BLaER1 treated with 17β-estradiol and CSF1 and Interleukin-3, amounts not matched to agents 10 nM and 100 nM (cell line): ENCODE measurements at regions not wholly inside any gene's neighbourhood (a gene's known extent, or its start where the extent isn't known, plus 50 kb on each side); places are given as distances from the start of the nearest gene placed in this dataset.
A peak's percentile ranks its signal among the peaks of the same experiment; 100 is the strongest.

Experiments
- H3K27ac ChIP-seq, 11 experiments: shearing (Covaris generic); formaldehyde crosslinking; 2 replicates each; pipeline ENCODE4 v1.8.1; 2022
- H3K27me3 ChIP-seq, 11 experiments: shearing (Covaris generic); formaldehyde crosslinking; 2 replicates each; pipeline ENCODE4 v1.8.1; 2022
- H3K36me3 ChIP-seq, 11 experiments: shearing (Covaris generic); formaldehyde crosslinking; 2 replicates each; pipeline ENCODE4 v1.8.1; 2022
- H3K4me1 ChIP-seq, 10 experiments: shearing (Covaris generic); formaldehyde crosslinking; 2 replicates each; pipeline ENCODE4 v1.8.1; 2022
- H3K4me2 ChIP-seq, 11 experiments: shearing (Covaris generic); formaldehyde crosslinking; 2 replicates each; pipeline ENCODE4 v1.8.1; 2022
- H3K4me3 ChIP-seq, 10 experiments: shearing (Covaris generic); formaldehyde crosslinking; 2 replicates each; pipeline ENCODE4 v1.8.1; 2022
- H3K9ac ChIP-seq, 11 experiments: shearing (Covaris generic); formaldehyde crosslinking; 2 replicates each; pipeline ENCODE4 v1.8.1; 2022
- H3K9me3 ChIP-seq, 11 experiments: shearing (Covaris generic); formaldehyde crosslinking; replicated peaks in 1 of 11; 2 replicates each; pipeline ENCODE4 v1.8.1; 2022
- H4K20me1 ChIP-seq, 11 experiments: shearing (Covaris generic); formaldehyde crosslinking; 2 replicates each; pipeline ENCODE4 v1.8.1; 2022
- Cebpa-rat ChIP-seq, 11 experiments: shearing (Covaris generic); IDR thresholded peaks; 2 replicates each; pipeline ENCODE4 v1.8.1; 2022

DNA sequence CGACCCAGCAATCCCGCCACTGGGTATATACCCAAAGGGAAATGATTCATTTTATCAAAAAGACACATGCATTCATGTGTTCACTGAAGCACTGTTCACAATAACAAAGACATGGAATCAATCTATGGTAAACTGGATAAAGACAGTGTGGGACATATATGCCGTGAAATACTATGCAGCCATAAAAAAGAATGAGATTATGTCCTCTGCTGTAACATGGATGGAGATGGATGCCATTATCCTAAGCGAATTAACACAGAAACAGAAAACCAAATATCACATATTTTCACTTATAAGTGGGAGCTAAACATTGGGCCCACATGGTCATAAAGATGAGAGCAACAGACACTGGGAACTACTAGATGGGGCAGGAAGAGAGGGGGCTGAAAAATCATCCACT, 345.0 kb downstream of the UQCRFS1 start:
- peaks cover 0 to 5% (median 0%) of the 10 kb centered on the region in 11 experiments; a peak in 3 of 22 replicates for H3K27me3 ChIP-seq
- H3K36me3 ChIP-seq = no peaks in the 10 kb centered on the region
- no peaks in the 10 kb centered on the region for H3K9me3 ChIP-seq
- no peak overlapping the region for H3K4me3 ChIP-seq
- H4K20me1 ChIP-seq = no peaks in the 10 kb centered on the region
- no peak for TF ChIP-seq Cebpa-rat (IDR thresholded peaks at IDR 0.05)
- H3K4me2 ChIP-seq = no peak overlapping the region
- H3K4me1 ChIP-seq = peaks cover 0 to 17% (median 8%) of the 10 kb centered on the region in 10 experiments; a peak in 13 of 20 replicates
- H3K27ac ChIP-seq = no peak overlapping the region
- no peak overlapping the region for H3K9ac ChIP-seq

- Histone ChIP-seq H3K36me3 (no peaks in the 10 kb centered on the region), H3K4me1 (peaks cover 8 to 31% (median 17%) of the 10 kb centered on the region in 10 experiments), H3K4me3 (no peak overlapping the region), H3K4me2 (peak overlapping the region in 1 of 11 experiments; percentile 12; a peak in 1 of 22 replicates), H4K20me1 (no peaks in the 10 kb centered on the region), H3K9ac (no peak overlapping the region), H3K27ac (no peak overlapping the region), H3K27me3 (peaks cover 0 to 23% (median 6%) of the 10 kb centered on the region in 11 experiments; a peak in 7 of 22 replicates), H3K9me3 (no peaks in the 10 kb centered on the region)
- TF ChIP-seq Cebpa-rat (IDR thresholded peaks at IDR 0.05) = no peak
Observed at GRCh38 chr19:28864577-28865042, 348.3 kb downstream of the UQCRFS1 start.

DNA sequence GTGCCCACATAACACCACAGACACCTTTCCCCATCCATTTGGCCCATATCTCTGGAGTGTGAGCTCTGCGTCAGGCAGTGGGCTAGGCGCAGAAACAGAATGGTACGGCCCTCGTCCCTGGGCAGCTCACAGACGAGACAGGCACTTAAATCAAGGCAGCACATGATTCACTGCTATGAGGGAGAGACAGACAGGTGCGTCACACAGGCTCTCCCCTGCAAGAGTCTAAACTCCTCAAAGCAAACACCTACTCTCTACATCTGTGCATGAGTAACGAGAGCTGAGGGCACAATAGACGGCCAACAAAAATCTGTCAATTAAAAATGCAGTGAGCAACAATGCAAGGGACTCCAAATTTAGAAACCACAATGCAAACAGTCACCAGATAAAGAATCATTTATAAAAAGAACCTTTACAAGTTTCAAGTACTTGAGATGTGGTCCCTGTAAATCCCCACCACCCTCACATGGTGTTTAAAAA, 348.9 kb downstream of the UQCRFS1 start:
- no peak overlapping the region for H3K9ac ChIP-seq
- no peaks in the 10 kb centered on the region for H3K9me3 ChIP-seq
- no peaks in the 10 kb centered on the region for H3K36me3 ChIP-seq
- H3K4me3 ChIP-seq = no peak overlapping the region
- H3K27me3 ChIP-seq = peaks cover 0 to 23% (median 6%) of the 10 kb centered on the region in 11 experiments; a peak in 7 of 22 replicates
- no peak for TF ChIP-seq Cebpa-rat (IDR thresholded peaks at IDR 0.05)
- no peaks in the 10 kb centered on the region for H4K20me1 ChIP-seq
- H3K4me1 ChIP-seq = peaks cover 11 to 31% (median 17%) of the 10 kb centered on the region in 10 experiments
- peak overlapping the region in 2 of 11 experiments; percentile 5 to 12; a peak in 1 of 22 replicates for H3K4me2 ChIP-seq
- no peak overlapping the region for H3K27ac ChIP-seq

DNA sequence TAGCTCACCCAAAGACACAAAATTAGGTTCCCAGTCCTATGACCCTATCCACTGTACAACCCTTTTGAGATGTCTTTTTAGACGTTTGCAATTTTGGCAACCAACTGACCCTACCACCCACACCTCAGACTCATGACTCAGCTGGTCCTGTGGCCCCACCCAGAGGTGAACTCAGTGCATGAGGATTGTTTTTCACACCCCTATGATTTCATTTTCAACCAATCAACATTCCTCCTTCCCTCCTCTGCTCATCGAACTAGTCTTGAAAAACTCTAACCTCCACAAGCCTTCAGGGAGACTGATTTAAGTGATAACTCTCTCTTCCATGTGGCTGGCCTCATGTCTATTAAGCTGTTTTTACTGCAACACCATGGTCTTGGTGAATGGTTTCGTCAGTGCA, 350.7 kb downstream of the UQCRFS1 start:
- Histone ChIP-seq H3K36me3 (no peaks in the 10 kb centered on the region), H3K4me1 (peaks cover 17 to 43% (median 25%) of the 10 kb centered on the region in 10 experiments), H3K4me2 (peak overlapping the region in 4 of 11 experiments; percentile 0 to 60 (median 22); a peak in 6 of 22 replicates), H3K27me3 (peaks cover 0 to 36% (median 21%) of the 10 kb centered on the region in 11 experiments; a peak in 17 of 22 replicates), H3K9me3 (no peaks in the 10 kb centered on the region), H3K9ac (no peak overlapping the region), H3K4me3 (no peak overlapping the region), H3K27ac (no peak overlapping the region), H4K20me1 (no peaks in the 10 kb centered on the region; a peak in 1 of 22 replicates)
- no peak for TF ChIP-seq Cebpa-rat (IDR thresholded peaks at IDR 0.05)

DNA sequence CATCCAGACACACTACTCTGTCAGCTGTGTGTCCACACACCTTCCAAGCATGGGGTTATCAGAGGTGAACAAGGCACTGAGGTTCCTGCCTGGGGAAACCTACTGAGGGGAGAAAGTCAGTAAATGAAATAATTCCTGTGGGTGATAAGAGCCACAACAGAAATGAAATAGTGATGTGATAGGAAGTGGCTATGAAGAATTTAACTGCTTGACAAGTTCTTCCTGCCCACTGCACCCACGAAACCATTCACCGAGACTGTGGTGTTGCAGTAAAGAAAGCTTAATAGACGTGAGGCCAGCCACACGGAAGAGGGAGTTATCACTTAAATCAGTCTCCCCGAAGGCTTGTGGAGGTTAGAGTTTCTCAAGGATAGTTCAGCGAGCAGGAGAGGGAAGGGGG, 353.1 kb downstream of the UQCRFS1 start:
- Histone ChIP-seq H3K9me3 (peaks cover 0 to under 1% (median 0%) of the 10 kb centered on the region in 11 experiments; a peak in 1 of 22 replicates), H3K9ac (no peak overlapping the region), H3K36me3 (no peaks in the 10 kb centered on the region), H4K20me1 (no peaks in the 10 kb centered on the region; a peak in 1 of 22 replicates), H3K27me3 (peaks cover 0 to 36% (median 21%) of the 10 kb centered on the region in 11 experiments; a peak in 17 of 22 replicates), H3K4me3 (no peak overlapping the region), H3K4me2 (peak overlapping the region; percentile 40 to 64 (median 53)), H3K4me1 (peaks cover 17 to 43% (median 25%) of the 10 kb centered on the region in 10 experiments), H3K27ac (no peak overlapping the region)
- no peak for TF ChIP-seq Cebpa-rat (IDR thresholded peaks at IDR 0.05)

DNA sequence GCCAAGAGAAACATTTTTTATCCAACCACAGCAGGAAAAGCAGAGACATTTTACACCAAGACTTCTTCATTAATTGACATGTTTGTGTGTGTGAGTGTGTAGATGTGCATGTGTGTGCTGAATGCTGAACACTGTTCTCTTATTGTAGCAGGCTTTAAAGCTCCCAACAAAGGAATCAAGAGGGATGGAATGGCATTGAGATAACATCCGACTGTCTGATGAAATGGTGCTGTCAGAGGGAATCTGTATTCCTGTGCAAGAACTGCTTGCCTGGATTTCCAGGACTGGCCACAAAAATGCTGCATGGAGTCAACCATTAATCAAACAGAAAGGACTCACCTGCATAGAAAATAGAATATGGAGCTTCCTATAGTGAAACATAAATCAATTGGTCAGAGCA, 354.0 kb downstream of the UQCRFS1 start:
- no peak overlapping the region for H3K4me3 ChIP-seq
- no peaks in the 10 kb centered on the region for H3K36me3 ChIP-seq
- no peaks in the 10 kb centered on the region; a peak in 1 of 22 replicates for H4K20me1 ChIP-seq
- peak overlapping the region; percentile 40 to 64 (median 53); a peak in 21 of 22 replicates for H3K4me2 ChIP-seq
- H3K4me1 ChIP-seq = peaks cover 17 to 40% (median 25%) of the 10 kb centered on the region in 10 experiments
- H3K9me3 ChIP-seq = peaks cover 0 to 10% (median 7%) of the 10 kb centered on the region in 11 experiments; a peak in 16 of 22 replicates
- H3K27ac ChIP-seq = no peak overlapping the region
- no peak overlapping the region for H3K9ac ChIP-seq
- H3K27me3 ChIP-seq = peaks cover 0 to 36% (median 21%) of the 10 kb centered on the region in 11 experiments; a peak in 17 of 22 replicates
- TF ChIP-seq Cebpa-rat (IDR thresholded peaks at IDR 0.05) = no peak

DNA sequence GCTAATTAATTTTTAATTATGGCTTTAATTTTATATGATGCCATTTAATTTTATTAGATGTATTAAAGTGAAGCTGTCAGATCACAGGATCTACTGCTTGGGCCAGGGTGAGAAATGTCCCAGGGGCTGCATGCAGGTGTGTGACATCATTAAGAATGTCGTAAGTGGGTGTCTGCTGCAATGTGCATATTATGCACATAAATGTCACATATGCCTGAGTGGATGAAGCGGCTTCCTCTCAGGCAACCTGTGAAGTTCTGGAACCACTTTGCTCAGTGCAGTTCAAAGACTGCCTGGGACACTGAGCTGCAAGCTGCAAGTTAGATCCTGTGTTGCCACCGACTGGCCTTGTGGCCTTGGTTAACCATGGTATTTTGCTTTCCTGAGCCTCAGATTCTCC, 355.0 kb downstream of the UQCRFS1 start:
- H3K9ac ChIP-seq = no peak overlapping the region
- H3K9me3 ChIP-seq = peaks cover 0 to 18% (median 10%) of the 10 kb centered on the region in 11 experiments; a peak in 16 of 22 replicates
- H3K27ac ChIP-seq = no peak overlapping the region
- no peaks in the 10 kb centered on the region; a peak in 1 of 22 replicates for H4K20me1 ChIP-seq
- H3K27me3 ChIP-seq = peaks cover 0 to 33% (median 19%) of the 10 kb centered on the region in 11 experiments; a peak in 17 of 22 replicates
- H3K4me3 ChIP-seq = no peak overlapping the region
- no peaks in the 10 kb centered on the region for H3K36me3 ChIP-seq
- H3K4me2 ChIP-seq = peak overlapping the region in 8 of 11 experiments; percentile 9 to 62 (median 52); a peak in 10 of 22 replicates
- TF ChIP-seq Cebpa-rat (IDR thresholded peaks at IDR 0.05) = no peak
- H3K4me1 ChIP-seq = peaks cover 17 to 37% (median 25%) of the 10 kb centered on the region in 10 experiments

GRCh38 chr19:28855216-28855615, 357.7 kb downstream of the UQCRFS1 start:
- no peak for TF ChIP-seq Cebpa-rat (IDR thresholded peaks at IDR 0.05)
- no peak overlapping the region for H3K4me2 ChIP-seq
- no peak overlapping the region for H3K9ac ChIP-seq
- peaks cover 0 to 20% (median 10%) of the 10 kb centered on the region in 11 experiments; a peak in 16 of 22 replicates for H3K27me3 ChIP-seq
- peaks cover 12 to 24% (median 23%) of the 10 kb centered on the region in 10 experiments for H3K4me1 ChIP-seq
- no peaks in the 10 kb centered on the region; a peak in 1 of 22 replicates for H4K20me1 ChIP-seq
- peaks cover 0 to 18% (median 10%) of the 10 kb centered on the region in 11 experiments; a peak in 16 of 22 replicates for H3K9me3 ChIP-seq
- H3K4me3 ChIP-seq = no peak overlapping the region
- H3K27ac ChIP-seq = no peak overlapping the region
- H3K36me3 ChIP-seq = no peaks in the 10 kb centered on the region

GRCh38 chr19:28847468-28847867, 365.5 kb downstream of the UQCRFS1 start:
- H3K4me1 ChIP-seq = peaks cover 0 to 7% (median 0%) of the 10 kb centered on the region in 10 experiments; a peak in 4 of 20 replicates
- H3K4me3 ChIP-seq = no peak overlapping the region
- no peaks in the 10 kb centered on the region for H3K36me3 ChIP-seq
- H3K9ac ChIP-seq = no peak overlapping the region
- H4K20me1 ChIP-seq = no peaks in the 10 kb centered on the region; a peak in 1 of 22 replicates
- no peaks in the 10 kb centered on the region for H3K27me3 ChIP-seq
- TF ChIP-seq Cebpa-rat (IDR thresholded peaks at IDR 0.05) = no peak; a peak in 1 of 22 replicates
- no peak overlapping the region for H3K27ac ChIP-seq
- H3K9me3 ChIP-seq = no peaks in the 10 kb centered on the region
- H3K4me2 ChIP-seq = peak overlapping the region in 3 of 11 experiments; percentile 5 to 31 (median 18); a peak in 3 of 22 replicates
